ENCODE measurements at regions not wholly inside any gene's neighbourhood (a gene's known extent, or its start where the extent isn't known, plus 50 kb on each side); places are given as distances from the start of the nearest gene placed in this dataset.

DNA sequence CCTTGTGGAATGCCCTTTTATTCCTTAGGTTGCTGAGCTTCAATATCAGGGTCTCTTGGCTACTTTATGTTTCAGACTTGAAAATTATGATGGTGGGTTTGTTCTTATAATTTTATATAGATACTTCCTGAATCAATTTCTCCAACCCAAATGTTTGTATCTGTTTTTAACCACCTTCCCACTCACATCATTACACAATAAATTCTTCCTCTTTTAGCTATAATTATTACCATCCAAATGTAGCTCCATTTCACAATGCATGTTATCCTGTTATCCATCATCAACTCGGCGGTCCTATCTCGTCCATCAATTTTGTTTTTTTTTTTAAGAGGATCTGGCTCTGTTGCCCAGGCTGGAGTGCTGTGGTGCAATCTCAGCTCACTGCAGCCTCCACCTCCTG, 357.6 kb upstream of the ZP4 start:
- TF ChIP-seq, protein P1, sequence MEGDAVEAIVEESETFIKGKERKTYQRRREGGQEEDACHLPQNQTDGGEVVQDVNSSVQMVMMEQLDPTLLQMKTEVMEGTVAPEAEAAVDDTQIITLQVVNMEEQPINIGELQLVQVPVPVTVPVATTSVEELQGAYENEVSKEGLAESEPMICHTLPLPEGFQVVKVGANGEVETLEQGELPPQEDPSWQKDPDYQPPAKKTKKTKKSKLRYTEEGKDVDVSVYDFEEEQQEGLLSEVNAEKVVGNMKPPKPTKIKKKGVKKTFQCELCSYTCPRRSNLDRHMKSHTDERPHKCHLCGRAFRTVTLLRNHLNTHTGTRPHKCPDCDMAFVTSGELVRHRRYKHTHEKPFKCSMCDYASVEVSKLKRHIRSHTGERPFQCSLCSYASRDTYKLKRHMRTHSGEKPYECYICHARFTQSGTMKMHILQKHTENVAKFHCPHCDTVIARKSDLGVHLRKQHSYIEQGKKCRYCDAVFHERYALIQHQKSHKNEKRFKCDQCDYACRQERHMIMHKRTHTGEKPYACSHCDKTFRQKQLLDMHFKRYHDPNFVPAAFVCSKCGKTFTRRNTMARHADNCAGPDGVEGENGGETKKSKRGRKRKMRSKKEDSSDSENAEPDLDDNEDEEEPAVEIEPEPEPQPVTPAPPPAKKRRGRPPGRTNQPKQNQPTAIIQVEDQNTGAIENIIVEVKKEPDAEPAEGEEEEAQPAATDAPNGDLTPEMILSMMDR (IDR thresholded peaks at IDR 0.05): no peak
- no peak for TF ChIP-seq POLR2A (IDR thresholded peaks at IDR 0.05)
- no peak for TF ChIP-seq POLR2AphosphoS5 (IDR thresholded peaks at IDR 0.05)
- no peak for TF ChIP-seq EP300 (IDR thresholded peaks at IDR 0.05)

Data from sigmoid colon (tissue), 4 donors.